ENCODE measurements at regions not wholly inside any gene's neighbourhood (a gene's known extent, or its start where the extent isn't known, plus 50 kb on each side); places are given as distances from the start of the nearest gene placed in this dataset.

DNA sequence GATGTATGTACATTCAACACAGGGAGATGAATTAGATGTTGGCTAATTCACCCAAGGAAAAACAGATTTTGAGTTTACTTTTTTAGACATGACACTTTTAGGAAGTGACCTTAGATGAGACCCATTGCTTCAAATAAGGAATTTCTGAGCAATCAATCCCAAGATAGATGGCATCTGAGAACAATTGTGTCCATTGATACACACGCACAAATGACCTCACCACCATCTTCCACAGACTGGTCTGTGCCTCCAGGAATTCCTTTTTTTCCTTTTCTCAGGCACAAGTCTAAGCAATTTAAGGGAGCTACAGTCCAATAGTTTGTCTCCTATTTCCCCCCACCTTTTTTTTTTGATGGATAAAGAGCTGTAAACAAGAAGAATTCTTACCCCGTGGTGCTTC is 265.3 kb downstream of the TBL1XR1 start:
- DNase-seq, result no peak

DNA sequence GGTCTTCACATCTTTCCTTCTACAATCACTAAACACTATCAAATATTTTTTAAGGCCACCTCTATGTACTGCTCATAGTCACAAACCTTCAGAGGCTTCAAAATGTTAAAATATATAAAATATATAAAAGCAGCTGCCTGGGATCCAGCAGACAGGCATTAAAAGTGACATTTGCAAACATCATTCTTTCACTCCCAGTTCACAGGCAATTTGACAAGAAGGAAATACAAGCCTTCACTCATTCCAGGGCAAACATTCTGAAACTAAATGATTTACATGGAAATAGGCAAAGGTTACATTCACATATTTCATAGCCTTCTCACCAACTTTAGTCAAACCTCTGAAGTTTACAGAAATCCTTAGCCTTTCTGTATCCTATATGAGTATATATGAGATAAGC is 266.3 kb downstream of the TBL1XR1 start:
- DNase-seq, result no peak

DNA sequence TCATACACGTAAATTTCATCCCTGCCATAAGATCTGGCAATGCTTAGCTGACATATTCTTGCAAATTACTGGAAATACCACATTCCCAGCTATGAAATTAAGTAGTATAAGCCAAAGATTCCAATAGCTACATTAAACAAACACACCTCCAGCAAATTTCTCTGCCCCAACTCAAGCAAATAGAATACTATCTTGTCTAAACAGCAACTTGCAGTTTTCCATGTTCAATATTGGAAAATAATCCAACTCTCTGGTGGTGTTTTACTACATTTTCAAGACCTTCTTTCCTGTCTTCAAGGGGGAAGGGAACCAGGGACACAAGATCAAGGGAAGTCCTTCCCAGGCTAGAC is 268.7 kb downstream of the TBL1XR1 start:
- no peak for DNase-seq

DNA sequence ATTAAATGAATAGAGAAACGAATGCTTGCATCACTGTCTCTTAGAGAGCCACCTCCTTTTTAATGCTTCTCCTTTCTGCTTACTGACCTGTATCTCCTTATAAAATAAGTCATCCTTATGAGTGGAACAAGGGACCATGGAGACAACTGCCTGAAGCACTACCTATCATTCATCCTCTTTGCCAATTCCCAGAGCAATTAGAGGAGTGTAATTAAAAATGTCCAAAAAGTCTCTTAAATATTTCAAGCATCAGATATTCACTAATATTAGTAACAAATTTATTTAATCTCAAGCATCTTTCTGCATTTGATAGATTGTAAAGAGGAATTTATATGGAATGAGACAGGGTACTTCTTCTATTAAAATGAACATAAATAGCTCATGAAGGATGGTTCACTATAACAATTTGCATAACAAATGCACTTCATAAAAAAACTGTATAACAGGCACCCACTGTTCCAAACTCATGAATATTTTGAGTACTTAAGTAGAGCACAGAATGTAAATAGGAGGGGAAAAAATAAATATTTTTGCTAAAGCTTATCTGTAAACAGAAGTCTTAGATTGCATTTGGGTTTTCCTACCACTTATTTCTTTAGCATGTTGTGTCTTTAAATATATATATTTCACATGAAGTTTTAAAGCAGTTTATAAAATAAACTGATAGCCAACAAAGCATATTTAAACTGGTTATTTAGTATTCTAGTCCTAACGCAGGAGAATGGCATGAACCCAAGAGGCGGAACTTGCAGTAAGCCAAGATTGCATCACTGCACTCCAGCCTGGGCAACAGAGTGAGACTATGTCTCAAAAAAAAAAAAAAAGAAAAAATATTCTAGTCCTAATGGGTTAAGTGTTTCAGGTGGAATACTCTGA is 269.3 kb downstream of the TBL1XR1 start:
- no peak for DNase-seq

DNA sequence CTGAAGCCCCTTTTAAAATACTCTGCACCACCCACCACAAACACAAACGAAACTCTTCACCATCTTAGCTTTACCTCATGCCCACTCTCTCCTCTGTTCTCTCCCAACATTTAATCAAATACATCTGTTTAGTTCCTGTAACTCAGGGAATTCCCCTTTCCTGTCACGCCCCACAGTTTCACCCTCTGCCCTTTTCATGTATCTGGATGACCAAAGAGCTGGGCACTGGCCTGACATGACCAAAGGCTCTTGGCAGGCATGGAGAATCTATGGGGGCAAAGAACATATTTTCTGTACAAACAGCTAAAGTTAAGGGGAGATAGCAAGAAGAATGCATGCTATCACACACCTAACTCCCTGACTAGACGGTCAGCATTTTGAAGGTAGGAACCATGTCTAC is 270.0 kb downstream of the TBL1XR1 start:
- no peak for DNase-seq

DNA sequence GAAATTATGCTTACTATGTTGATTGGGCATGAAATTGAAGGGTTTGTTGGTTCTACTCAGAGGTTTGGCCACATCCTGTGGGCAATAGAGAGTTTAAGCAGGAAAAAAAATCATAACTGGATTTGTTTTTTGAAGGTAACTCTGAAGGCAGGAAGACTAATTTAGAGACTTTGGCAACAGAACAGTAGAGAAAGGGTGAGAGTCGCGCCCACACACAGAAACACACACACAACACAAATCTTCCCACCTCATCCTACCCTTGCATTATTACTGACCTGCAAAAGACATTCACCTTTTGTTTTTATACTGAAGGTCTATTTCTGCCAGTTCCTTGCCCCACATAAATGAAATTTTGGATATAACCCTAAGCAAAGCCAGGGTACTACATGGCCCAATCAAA is 270.6 kb downstream of the TBL1XR1 start:
- DNase-seq, result no peak

DNA sequence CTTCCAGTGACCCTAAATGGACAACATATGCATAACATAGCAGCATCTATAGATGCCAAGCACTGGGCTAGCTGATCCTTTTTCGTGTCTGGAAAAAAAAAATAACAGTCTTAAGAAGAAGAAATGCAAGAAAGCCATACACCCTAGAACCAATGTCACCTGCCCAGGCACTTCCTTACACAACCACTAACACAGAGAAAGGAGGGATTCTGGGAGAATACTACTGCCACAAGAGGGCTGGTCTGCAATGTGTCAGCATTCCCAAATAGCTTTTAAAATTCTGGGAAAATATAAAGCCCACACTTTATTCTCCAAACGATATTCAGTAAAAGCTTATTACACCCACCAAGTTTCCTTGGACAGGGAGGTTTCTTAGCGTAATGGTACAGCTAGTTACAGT is 271.2 kb downstream of the TBL1XR1 start:
- DNase-seq, result no peak

DNA sequence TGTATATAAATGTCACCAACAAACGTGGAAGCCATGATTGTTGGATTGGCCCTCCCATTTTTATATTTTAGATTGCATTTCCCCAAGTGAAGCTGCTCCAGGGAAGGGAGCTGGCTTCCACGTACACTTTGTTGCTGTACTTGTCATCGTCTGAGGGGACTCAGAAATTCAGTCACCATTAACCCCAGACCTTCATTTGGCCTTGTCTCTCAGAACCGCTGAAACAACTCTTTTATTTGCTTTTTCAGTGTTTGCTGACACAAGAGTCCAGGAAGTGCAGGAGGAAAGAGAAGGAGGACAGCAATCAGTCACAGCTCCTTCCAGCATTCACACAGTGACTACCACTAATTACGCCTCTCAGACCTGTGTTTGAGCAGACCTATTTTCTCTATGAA is 276.5 kb downstream of the TBL1XR1 start:
- no peak for DNase-seq

DNA sequence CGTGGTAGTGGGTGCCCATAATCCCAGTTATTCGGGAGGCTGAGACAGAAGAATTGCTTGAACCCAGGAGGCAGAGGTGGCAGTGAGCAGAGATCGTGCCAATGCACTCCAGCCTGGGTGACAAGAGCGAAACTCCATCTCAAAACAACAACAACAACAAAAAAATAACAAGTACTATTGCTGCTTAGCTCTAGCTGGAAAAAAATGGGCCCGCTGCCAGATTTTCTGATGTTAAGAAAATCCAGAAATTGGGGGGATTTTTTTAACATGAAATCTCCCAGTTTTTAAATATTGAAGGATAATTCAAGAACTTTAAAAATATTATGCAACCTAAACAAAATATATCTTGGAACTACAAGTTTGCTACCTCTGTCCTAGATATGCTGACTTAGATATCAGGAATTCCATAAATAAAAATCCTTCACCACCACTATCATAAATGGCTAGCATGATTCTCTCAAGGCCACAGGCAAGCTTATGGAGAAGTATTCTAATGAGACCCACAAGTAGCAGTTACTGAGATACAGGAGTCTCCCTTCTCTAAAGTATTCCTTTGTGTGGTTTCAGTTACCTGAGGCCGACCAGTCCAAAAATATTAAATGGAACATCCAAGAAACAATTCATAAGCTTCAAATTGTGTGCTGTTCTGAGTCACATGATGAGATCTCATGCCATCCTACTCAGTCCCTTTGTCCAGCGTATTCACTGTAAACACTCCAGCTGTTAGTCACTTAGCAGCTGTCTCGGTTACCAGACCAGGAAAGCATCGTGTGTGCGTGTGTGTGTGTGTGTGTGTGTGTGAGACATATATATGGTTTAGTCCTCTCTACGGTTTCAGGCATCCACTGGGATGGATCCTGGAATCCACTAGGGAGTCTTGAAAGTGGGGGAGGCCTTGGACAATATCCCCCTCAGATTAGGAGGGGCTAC is 277.2 kb downstream of the TBL1XR1 start:
- no peak for DNase-seq

DNA sequence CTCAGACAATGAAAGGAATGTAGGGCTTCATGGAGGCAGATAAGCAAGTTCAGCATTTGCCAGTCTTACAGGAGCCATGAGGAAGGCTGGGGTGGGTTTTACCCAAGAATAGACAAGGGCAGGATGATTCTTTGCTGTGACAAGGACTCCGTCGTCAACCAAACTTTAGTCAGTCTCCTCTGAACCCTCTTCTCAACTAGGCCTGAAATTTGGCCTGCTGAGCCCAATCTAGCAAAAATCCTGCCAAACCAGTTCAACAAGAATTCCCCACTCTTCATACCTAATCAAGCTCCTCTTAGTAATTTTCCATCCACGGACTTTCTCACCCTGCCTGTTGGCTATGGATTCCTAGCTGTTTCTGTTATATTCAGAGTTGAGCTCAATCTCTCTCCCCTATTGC is 280.5 kb downstream of the TBL1XR1 start:
- no peak for DNase-seq

DNA sequence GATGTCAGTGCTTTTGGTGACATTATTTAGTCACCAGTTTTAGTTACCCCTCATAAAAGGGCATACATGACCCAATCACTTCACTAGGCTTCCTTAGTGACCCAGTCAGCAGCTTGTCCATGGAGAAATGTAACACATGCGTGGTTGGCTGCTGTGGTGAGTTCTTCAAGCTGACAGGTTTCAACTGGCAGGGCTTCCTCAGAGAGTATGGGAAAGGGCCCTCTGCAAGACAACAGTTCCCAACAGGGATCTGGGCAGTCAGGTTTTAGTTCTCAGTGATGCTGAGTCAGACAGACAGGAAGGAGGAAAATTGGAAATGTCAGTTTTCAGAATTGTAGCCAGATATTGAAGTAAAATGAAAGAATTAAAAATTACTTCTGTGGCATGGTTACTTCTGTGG is 282.5 kb downstream of the TBL1XR1 start:
- DNase-seq, result no peak

DNA sequence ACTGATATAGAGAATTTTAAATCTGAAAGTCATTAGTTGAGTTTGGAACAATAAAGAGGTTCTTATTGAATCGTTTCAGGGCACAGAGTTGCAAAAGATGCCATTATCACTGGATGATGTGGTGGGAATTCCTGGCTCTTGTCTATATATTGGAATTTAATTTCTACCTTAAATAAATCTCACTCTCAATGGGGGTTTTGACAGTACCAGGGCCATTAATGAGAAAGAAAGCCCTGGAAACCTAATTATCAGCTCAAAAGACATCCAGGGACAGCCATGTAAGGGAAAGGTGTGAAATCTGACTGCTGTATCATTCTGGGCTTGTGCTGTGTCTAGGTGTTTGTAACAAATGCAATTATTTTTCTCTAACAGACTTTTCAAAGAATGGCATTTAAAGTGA is 285.7 kb downstream of the TBL1XR1 start:
- no peak for DNase-seq

DNA sequence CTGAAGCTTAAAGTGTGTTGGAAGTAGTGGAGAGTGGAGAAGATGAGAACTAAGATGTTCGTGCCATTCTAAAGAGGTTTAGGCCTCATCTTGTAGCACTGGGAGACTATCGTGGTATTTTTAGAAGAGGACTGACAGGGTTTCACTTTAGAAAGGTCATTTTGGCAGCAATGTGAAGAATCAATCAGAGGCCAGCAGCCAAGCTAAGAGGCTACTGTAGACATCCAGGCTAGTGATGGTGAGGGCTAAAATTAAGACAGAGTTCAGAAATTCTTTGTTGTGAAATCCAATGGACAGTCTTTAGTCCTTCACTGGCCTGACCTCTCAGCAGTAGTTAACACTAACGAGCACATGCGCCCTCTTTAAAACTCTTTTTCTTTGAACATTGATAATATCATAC is 288.2 kb downstream of the TBL1XR1 start:
- DNase-seq, result no peak

DNA sequence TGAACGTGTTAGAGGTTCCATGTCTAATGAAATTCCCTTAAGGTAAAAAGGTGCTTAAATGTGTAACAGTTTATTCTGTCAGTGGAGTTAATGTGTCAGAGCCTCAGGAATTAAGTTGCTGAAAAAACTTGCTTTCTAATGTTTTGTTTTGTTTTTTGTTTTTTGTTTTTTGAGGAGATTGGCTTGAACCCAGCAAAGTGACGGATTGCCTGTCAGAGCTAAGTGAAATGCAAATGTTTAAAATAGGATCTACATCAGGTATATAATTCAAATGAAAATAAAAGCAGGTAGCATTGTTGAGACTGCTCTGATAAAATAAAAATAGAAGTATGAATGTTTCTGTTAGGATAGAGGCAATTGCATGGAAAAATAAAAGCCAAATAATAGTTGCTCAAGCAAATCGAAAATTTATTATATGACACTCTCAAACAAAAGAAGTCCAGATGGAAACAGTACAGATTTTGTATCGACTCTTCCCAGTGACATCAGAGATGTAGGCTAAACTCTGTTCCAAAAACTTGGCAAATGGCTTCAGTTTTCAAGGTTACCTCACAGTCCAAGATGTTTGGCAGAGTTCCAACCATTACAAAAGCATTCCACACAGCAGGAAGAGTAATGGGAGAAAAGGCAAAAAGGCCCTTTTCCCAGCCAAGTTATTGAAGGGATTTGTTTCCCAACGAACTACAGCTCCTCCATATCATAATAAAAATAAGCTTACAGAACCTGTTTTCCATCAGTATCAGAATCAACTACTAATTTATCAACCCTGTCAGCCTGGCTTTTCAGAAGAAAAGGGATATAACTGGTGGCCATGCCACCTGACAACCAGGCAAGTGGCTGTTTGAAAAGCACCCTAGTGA is 291.0 kb downstream of the TBL1XR1 start:
- DNase-seq, result no peak

DNA sequence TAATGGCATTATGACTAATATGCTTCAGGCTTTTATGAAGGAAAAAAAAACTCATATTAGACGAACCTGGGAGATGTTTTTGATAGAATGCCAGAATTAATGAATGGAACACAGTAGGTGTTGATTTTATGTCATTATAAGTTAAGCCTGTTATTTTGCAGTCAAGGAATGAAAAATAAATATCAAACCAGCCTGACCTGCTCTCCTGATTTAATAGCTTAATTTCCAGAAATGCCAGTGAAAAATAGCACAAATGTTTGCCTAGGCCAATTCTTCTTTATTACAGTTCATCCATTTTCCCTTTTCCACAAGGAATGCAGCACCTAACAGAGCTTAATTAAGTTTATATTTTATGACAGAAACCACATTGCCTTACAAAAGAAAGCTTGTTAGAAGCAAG is 292.0 kb downstream of the TBL1XR1 start:
- DNase-seq, result no peak

DNA sequence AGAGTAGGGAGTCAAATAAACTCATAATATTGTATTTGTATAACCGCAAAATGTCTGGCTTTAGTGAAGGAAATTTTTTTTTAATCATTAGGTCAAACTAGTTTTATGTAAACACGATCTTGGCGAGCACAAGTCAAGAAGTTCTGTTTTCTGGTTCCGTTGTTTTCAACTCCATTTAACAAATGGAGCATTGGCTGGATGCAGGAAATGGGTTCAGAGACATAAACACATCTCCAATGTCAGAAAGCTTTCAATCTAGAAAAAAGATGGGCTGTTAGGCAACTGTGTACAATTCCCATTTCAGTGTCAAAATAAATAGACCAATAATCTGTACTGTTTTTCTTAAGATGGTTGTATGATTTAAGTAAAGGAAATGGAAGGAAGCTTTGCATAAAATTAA is 292.8 kb downstream of the TBL1XR1 start:
- no peak for DNase-seq

DNA sequence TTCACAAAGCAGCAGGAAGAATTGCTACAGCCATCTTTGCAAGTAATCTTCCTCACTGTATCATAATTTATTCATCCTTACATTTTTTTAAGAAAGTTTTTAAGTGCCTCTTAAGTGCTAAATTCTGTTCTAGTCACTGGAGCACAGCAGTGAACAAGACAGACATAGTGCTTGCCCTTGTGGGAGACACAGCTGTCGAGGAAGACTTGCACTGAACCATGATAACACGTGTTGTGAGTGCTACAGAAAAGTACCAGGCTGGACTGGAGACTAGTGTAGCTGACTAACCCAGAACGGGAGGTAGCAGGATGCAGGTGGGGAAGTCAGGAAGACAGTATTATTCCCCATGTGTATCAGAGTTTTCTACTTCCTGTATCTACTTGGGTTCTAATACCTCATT is 300.6 kb downstream of the TBL1XR1 start:
- no peak for DNase-seq

DNA sequence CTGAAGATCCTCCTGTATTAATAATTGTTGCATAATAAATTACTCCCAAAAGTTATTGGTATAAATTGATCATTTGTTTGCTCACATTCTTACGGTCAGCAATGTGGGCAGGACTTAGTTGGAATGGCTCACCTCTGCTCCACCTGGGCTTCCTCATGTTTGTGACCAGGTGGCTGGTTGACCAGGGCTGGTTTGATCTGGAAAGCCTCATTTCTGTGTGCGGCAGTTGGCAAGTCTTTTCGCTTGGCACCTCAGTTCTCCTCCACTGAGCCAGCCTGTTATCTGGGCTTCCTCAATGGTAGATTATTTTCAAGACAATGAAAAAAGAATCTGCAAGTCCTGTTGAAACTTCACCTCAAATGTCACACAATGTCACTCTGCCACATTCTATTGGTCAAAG is 301.1 kb downstream of the TBL1XR1 start:
- no peak for DNase-seq

DNA sequence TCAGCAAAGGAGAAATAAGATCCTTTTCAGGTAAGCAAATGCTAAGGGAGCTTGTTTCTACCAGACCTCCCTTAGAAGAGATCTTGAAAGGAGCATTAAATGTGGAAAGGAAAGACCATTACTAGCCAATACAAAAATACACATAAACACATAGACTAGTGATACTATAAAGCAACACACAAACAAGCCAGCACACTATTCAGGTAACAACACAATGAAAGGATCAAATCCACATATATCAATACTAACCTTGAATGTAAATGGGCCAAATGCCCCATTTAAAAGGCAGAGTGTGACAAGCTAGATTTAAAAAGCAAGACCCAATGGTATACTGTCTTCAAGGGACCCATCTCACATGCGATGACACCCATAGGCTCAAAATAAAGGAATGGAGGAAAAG is 317.6 kb downstream of the TBL1XR1 start:
- no peak for DNase-seq

DNA sequence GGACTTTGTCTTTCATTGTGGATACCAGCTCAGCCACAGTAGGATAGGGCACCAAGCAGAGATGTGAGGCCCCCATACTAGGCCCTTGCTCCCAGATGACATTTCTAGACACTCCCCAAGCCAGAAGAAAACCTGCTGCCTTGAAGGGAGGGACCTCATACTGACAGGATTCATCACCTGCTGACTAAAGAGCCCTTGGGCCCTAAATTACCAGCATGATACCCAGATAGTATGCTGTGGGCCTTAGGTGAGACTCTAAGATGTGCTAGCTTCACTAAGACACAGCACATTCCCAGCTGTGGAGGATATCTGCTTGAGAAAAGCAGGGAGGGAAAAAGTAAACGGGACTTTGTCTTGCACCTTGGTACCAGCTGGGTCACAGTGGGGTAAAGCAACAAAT is 324.0 kb downstream of the TBL1XR1 start:
- no peak for DNase-seq

DNA sequence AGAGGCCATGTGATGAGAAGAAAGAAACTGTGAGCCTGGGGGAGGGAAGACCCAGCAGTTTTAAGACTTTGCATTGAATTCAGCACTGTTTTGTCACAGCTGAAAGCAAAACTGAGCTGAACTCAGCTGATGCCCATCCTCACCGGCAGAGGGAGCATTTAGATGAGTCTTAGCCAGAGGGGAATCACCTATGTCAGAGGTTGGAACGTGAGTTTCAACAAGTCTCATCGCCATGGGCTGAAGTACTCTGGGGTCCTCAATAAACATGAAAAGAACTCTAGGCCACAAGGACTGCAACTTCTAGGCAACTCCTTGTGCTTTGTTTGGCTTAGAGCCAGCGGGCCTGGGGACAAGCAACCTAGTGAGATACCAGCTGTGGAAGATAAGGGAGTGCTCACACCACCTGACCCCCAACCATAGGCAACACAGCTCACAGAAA is 324.5 kb downstream of the TBL1XR1 start:
- DNase-seq, result peak; percentile 3

DNA sequence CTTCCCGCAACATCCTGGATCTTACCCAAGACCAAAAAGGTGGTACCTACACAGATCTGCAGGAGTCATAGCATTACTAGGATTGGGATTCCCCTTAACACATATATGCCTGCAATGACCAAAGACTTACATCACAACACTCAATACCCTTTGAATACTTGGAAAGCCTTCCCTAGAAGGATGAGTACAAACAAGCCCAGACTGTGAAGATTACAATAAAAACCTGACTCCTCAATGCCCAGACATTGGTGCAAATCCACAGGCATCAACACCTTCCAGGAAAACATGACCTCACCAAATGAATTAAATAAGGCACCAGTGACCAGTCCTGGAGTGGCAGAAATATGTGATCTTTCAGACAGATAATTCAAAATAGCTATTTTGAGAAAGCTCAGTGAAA is 326.8 kb downstream of the TBL1XR1 start:
- no peak for DNase-seq
